Fibroblast of peridontal ligament (primary cell): ENCODE measurements at regions not wholly inside any gene's neighbourhood (a gene's known extent, or its start where the extent isn't known, plus 50 kb on each side); places are given as distances from the start of the nearest gene placed in this dataset.
A peak's percentile ranks its signal among the peaks of the same experiment; 100 is the strongest.

ENCODE experiments used
- DNase-seq: peaks from one replicate; pipeline ENCODE4 v3.0.0-alpha.2; 2010; ENCODE audit errors: extremely low read depth

- no peak for DNase-seq
Measured at GRCh38 chr22:22076361-22076760, 93.8 kb upstream of the TOP3B start.

- no peak for DNase-seq
Measured at GRCh38 chr22:22075382-22076163, 93.0 kb upstream of the TOP3B start.

- no peak for DNase-seq
Measured at GRCh38 chr22:22074634-22075381, 92.2 kb upstream of the TOP3B start.

GRCh38 chr22:22073769-22074561, 91.4 kb upstream of the TOP3B start:
- DNase-seq: no peak

GRCh38 chr22:22072169-22072836, 89.7 kb upstream of the TOP3B start:
- no peak for DNase-seq

- no peak for DNase-seq
Measured at GRCh38 chr22:22071455-22071854, 88.9 kb upstream of the TOP3B start.

- no peak for DNase-seq
Measured at GRCh38 chr22:22070371-22070824, 87.8 kb upstream of the TOP3B start.

GRCh38 chr22:22069450-22070370, 87.1 kb upstream of the TOP3B start:
- no peak for DNase-seq

- DNase-seq: no peak
Measured at GRCh38 chr22:22068657-22069056, 86.1 kb upstream of the TOP3B start.

GRCh38 chr22:22068025-22068424, 85.4 kb upstream of the TOP3B start:
- DNase-seq: no peak

- no peak for DNase-seq
Measured at GRCh38 chr22:22067192-22067591, 84.6 kb upstream of the TOP3B start.

GRCh38 chr22:22064580-22064979, 82.0 kb upstream of the TOP3B start:
- no peak for DNase-seq

- no peak for DNase-seq
Measured at GRCh38 chr22:22062306-22062793, 79.8 kb upstream of the TOP3B start.

GRCh38 chr22:22061085-22062077, 78.8 kb upstream of the TOP3B start:
- DNase-seq: peak; percentile 79

GRCh38 chr22:22060200-22061084, 77.9 kb upstream of the TOP3B start:
- no peak for DNase-seq

GRCh38 chr22:22059291-22060002, 76.9 kb upstream of the TOP3B start:
- DNase-seq: no peak

- DNase-seq: no peak
Measured at GRCh38 chr22:22058633-22059290, 76.2 kb upstream of the TOP3B start.
